ACC112 (cell line): ENCODE measurements at regions not wholly inside any gene's neighbourhood (a gene's known extent, or its start where the extent isn't known, plus 50 kb on each side); places are given as distances from the start of the nearest gene placed in this dataset.

ENCODE experiments used
- H2AFZ ChIP-seq: fragments of 200-600 bp; sonication (generic); one replicate; pipeline ENCODE4 v1.6.0; 2017; ENCODE audit warnings: antibody characterized with exemption, low read length; ENCODE audit not compliant: unreplicated experiment
- H3K27ac ChIP-seq: fragments of 200-600 bp; sonication (generic); 2 replicates; pipeline ENCODE4 v1.5.1; 2014; ENCODE audit warnings: low read depth, mild to moderate bottlenecking, antibody characterized with exemption, low read length, moderate library complexity
- H3K27me3 ChIP-seq: fragments of 200-600 bp; sonication (generic); 2 replicates; pipeline ENCODE4 v1.6.1; 2014; ENCODE audit warnings: mild to moderate bottlenecking, antibody characterized with exemption, low read length, moderate library complexity, mixed read lengths; ENCODE audit not compliant: insufficient read depth
- H3K36me3 ChIP-seq: fragments of 200-600 bp; sonication (generic); 2 replicates; pipeline ENCODE4 v1.6.1; 2016; ENCODE audit warnings: mild to moderate bottlenecking, antibody characterized with exemption, low read length, moderate library complexity, mixed read lengths; ENCODE audit not compliant: insufficient read depth
- H3K4me1 ChIP-seq: fragments of 200-600 bp; sonication (generic); one replicate; pipeline ENCODE4 v1.6.1; 2016; ENCODE audit warnings: low read length, mixed read lengths; ENCODE audit not compliant: insufficient read depth, unreplicated experiment, control insufficient read depth
- H3K4me3 ChIP-seq: fragments of 200-600 bp; sonication (generic); 2 replicates; pipeline ENCODE4 v1.5.1; 2014; ENCODE audit warnings: mild to moderate bottlenecking, low read depth, low read length
- H3K79me2 ChIP-seq: fragments of 200-600 bp; sonication (generic); one replicate; pipeline ENCODE4 v1.6.0; 2016; ENCODE audit warnings: low read length; ENCODE audit not compliant: control insufficient read depth, unreplicated experiment, insufficient read depth

GRCh38 chr5:20224966-20225365 is 237.0 kb upstream of the CDH18 start:
- no peaks in the 10 kb centered on the region for H3K27me3 ChIP-seq
- no peak overlapping the region for H2AFZ ChIP-seq
- H3K36me3 ChIP-seq = no peaks in the 10 kb centered on the region
- H3K79me2 ChIP-seq = no peaks in the 10 kb centered on the region
- H3K4me3 ChIP-seq = no peak overlapping the region
- peaks cover 22% of the 10 kb centered on the region for H3K4me1 ChIP-seq
- H3K27ac ChIP-seq = no peak overlapping the region

- Histone ChIP-seq H3K27me3 (no peaks in the 10 kb centered on the region), H3K4me1 (peaks cover 15% of the 10 kb centered on the region), H3K4me3 (no peak overlapping the region), H3K27ac (no peak overlapping the region), H3K36me3 (no peaks in the 10 kb centered on the region), H3K79me2 (no peaks in the 10 kb centered on the region), H2AFZ (no peak overlapping the region)
These were observed 236.0 kb upstream of the CDH18 start for GRCh38 chr5:20224046-20224445.

DNA sequence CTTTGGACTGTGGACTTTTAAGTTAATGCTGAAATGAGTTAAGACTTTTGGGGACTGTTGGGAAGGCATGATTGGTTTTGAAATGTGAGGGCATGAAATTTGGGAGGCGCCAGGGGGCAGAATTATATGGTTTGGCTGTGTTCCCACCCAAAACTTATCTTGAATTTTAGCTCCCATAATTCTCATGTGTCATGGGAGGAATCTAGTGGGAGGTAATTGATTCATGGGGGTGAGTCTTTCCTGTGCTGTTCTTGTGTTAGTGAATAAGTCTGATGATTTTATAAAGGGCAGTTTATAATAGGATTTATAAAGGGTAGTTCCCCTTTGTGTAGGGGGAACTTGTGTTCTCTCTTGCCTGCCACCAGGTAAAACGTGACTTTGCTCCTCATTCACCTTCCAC is 235.5 kb upstream of the CDH18 start:
- Histone ChIP-seq H3K4me3 (no peak overlapping the region), H3K4me1 (peaks cover 11% of the 10 kb centered on the region), H3K27ac (no peak overlapping the region), H3K27me3 (no peaks in the 10 kb centered on the region), H3K36me3 (no peaks in the 10 kb centered on the region), H2AFZ (no peak overlapping the region), H3K79me2 (no peaks in the 10 kb centered on the region)

- Histone ChIP-seq H3K79me2 (no peaks in the 10 kb centered on the region), H3K36me3 (no peaks in the 10 kb centered on the region), H3K4me3 (no peak overlapping the region), H2AFZ (no peak overlapping the region), H3K27me3 (no peaks in the 10 kb centered on the region), H3K4me1 (no peaks in the 10 kb centered on the region), H3K27ac (no peak overlapping the region)
These were observed 227.3 kb upstream of the CDH18 start for GRCh38 chr5:20215257-20215656.

DNA sequence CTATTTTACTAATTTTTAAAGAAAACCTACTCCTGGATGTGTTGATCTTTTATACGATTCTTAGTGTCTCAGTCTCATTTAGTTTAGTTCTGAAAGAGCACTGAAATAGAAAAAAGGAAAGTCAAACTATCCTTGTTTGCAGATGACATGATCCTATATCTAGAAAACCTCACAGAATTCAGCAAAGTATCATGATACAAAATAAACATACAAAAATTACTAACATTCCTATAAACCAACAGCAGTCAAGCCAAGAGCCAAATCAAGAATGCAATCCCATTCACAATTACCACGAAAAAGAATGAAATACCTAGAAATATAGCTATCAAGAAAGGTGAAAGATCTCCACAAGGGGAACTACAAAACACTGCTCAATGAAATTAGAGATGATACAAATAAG is 225.8 kb upstream of the CDH18 start:
- Histone ChIP-seq H3K27me3 (no peaks in the 10 kb centered on the region), H3K27ac (no peak overlapping the region), H3K4me1 (no peaks in the 10 kb centered on the region), H3K4me3 (no peak overlapping the region), H3K36me3 (no peaks in the 10 kb centered on the region), H2AFZ (no peak overlapping the region), H3K79me2 (no peaks in the 10 kb centered on the region)

- Histone ChIP-seq H3K27me3 (no peaks in the 10 kb centered on the region), H3K36me3 (no peaks in the 10 kb centered on the region), H3K27ac (no peak overlapping the region), H3K79me2 (no peaks in the 10 kb centered on the region), H3K4me3 (no peak overlapping the region), H2AFZ (no peak overlapping the region), H3K4me1 (no peaks in the 10 kb centered on the region)
These were observed 224.7 kb upstream of the CDH18 start for GRCh38 chr5:20212701-20213100.

- Histone ChIP-seq H3K36me3 (no peaks in the 10 kb centered on the region), H2AFZ (no peak overlapping the region), H3K27me3 (no peaks in the 10 kb centered on the region), H3K4me1 (no peaks in the 10 kb centered on the region), H3K27ac (no peak overlapping the region), H3K79me2 (no peaks in the 10 kb centered on the region), H3K4me3 (no peak overlapping the region)
These were observed 178.5 kb upstream of the CDH18 start for GRCh38 chr5:20166456-20166855.

DNA sequence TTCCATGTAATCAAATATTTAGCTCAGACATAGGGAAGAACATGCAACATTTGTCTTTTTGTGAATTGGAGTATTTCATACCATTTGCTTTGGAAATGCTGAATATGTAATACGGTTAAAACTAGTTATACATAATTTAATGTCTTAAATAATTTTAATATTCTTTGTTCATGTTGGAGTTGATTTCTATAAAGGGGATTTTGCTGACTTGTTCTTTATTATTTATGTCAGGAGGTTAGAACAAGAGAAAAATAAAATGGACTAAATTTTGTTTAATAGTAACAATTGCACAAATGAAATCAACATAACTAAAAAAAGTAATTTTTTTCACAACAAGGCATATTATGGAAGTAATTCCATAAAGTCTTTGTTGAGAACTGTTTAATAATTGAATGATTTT is 170.0 kb upstream of the CDH18 start:
- H3K36me3 ChIP-seq = no peaks in the 10 kb centered on the region

DNA sequence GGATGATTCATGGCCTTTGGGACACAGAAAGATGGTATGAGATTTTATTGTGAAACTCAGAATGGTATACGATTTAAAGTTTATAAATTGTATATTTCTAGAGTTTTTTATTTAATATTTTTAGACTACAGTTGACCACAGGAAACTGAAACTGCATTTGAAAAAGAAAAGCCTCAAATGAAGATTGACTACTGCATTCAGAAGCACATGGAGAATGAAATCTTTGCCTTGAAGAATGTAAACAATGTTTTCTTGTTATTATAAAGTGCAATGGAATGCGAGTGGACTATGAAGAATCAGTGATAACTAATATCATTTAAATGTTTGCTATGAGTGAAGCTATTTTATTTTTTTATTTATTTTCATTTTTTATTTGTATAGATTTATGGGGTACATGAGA is 169.1 kb upstream of the CDH18 start:
- H2AFZ ChIP-seq = peak overlapping the region; percentile 94

More for the DNA sequence above, 170.0 kb upstream of the CDH18 start:
- Histone ChIP-seq H3K27me3 (no peaks in the 10 kb centered on the region), H3K27ac (no peak overlapping the region), H3K79me2 (no peaks in the 10 kb centered on the region), H3K4me1 (peaks cover 5% of the 10 kb centered on the region), H2AFZ (no peak overlapping the region), H3K4me3 (no peak overlapping the region)

DNA sequence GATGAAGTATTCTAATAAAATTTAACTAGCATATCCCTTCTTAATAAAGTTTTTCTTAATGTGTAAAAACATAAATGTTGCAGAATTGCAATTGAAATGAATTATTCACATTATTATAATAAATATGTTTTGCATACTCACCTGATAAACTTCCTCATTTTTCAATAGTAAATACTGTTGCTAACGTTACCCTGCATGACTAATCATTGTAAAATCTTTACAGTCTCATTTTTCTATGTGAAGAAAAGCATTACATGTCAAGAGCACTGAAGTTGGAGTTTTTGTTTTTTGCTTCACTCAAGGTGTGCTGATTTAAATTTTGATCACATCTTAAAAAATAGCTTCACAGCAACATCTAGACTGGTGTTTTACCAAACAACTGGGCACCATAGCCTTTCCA is 157.2 kb upstream of the CDH18 start:
- Histone ChIP-seq H3K79me2 (no peaks in the 10 kb centered on the region), H3K4me3 (no peak overlapping the region), H3K4me1 (no peaks in the 10 kb centered on the region), H3K27me3 (no peaks in the 10 kb centered on the region), H2AFZ (no peak overlapping the region), H3K36me3 (no peaks in the 10 kb centered on the region), H3K27ac (no peak overlapping the region)

More for the DNA sequence above, 169.1 kb upstream of the CDH18 start:
- Histone ChIP-seq H3K79me2 (no peaks in the 10 kb centered on the region), H3K27me3 (no peaks in the 10 kb centered on the region), H3K27ac (peak overlapping the region; percentile 2; the same call in 1 of the 2 replicates), H3K36me3 (no peaks in the 10 kb centered on the region), H3K4me1 (peaks cover 5% of the 10 kb centered on the region), H3K4me3 (no peak overlapping the region; the same call in 1 of the 2 replicates)

DNA sequence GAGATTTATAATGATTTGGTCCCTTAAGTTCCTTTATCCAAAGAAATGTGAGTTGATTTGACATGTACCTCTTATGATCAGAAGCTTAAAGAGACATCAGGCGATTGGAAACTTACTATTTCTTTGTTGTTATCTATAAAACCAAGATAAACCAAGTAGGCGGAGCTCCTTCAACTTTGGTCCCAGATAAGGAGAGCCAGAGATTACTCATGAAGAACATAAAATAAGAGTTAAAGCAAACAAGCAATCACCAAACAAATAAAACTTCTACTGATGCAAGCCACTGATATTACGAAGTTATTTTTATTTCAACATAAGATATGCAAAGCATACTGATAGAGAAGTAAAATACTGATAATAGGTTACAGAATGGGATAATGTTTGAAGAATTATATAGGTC is 141.5 kb upstream of the CDH18 start:
- Histone ChIP-seq H3K4me3 (no peak overlapping the region), H3K79me2 (no peaks in the 10 kb centered on the region), H3K36me3 (no peaks in the 10 kb centered on the region), H3K27ac (no peak overlapping the region), H3K4me1 (no peaks in the 10 kb centered on the region), H3K27me3 (no peaks in the 10 kb centered on the region), H2AFZ (no peak overlapping the region)
